Testis (tissue), 2 donors: ENCODE measurements at regions not wholly inside any gene's neighbourhood (a gene's known extent, or its start where the extent isn't known, plus 50 kb on each side); places are given as distances from the start of the nearest gene placed in this dataset.

Source experiments
- DNase-seq: peaks from one replicate; pipeline ENCODE4 v3.0.0-alpha.2; 2019
- H3K27ac ChIP-seq, 2 donors: fragments of 200-600 bp; sonication (generic); one replicate each; pipeline ENCODE4 v1.5.1; 2019
- H3K27me3 ChIP-seq: fragments of 200-600 bp; sonication (generic); one replicate; pipeline ENCODE4 v1.5.1; 2019
- H3K36me3 ChIP-seq: fragments of 200-600 bp; sonication (generic); one replicate; pipeline ENCODE4 v1.5.1; 2017; ENCODE audit warnings: low read depth; ENCODE audit errors: missing control alignments
- H3K4me1 ChIP-seq: fragments of 200-600 bp; sonication (generic); one replicate; pipeline ENCODE4 v1.5.1; 2019
- H3K4me3 ChIP-seq, 2 donors: fragments of 200-600 bp; sonication (generic); one replicate each; pipeline ENCODE4 v1.5.1; 2017 to 2019
- H3K9me3 ChIP-seq: fragments of 200-600 bp; sonication (generic); one replicate; pipeline ENCODE4 v1.5.1; 2017
- CTCF ChIP-seq, 3 experiments: fragments of 450-650 bp in 2 of 3; fragments of 200-600 bp in 1 of 3; sonication (generic) in 1 of 3; IDR thresholded peaks; one replicate each; pipeline ENCODE4 v1.5.1; 2016 to 2019; ENCODE audit warnings: antibody characterized with exemption in 3 of 3, mild to moderate bottlenecking in 2 of 3, moderate library complexity in 1 of 3
- POLR2A ChIP-seq: fragments of 450-650 bp; IDR thresholded peaks from one replicate; pipeline ENCODE4 v1.6.1; 2017; ENCODE audit warnings: antibody characterized with exemption, mild to moderate bottlenecking, moderate library complexity
- WGBS, 2 donors: methylation state at CpG; one replicate each; pipeline ENCODE4 v1.1.5; 2018; 5-methylcytosine and 5-hydroxymethylcytosine counted together
- intact Hi-C: fragments of 100-400 bp; cut with DNase I; formaldehyde crosslinking; loops from one replicate; pipeline ENCODE4 v1.15.1; 2023; ENCODE audit warnings: low total_unique reads

DNA sequence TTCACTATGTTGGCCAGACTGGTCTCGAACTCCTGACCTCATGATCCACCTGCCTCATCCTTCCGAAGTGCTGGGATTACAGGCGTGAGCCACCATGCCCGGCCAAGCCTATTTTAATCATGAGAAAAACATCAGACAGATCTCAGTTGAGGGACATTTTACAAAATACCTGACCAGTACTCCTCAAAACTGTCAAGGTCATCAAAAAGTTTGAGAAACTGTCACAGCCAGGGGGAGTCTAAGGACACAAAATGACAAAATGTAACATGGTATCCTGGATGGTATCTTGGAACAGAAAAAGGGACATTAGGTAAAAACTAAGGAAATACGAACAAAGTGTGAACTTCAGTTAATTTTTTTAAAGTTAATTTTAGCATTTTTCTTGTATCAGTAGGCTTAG lies 219.8 kb upstream of the PPP1R3A start:
- no peak overlapping the region for H3K4me3 ChIP-seq
- 87% methylated on average over 5 of the region's 5 CpGs for WGBS, 2 donors
- no peaks in the 10 kb centered on the region for H3K4me1 ChIP-seq
- intact Hi-C loops, result no loop called here
- H3K9me3 ChIP-seq, result no peaks in the 10 kb centered on the region
- TF ChIP-seq POLR2A (no peak), CTCF (IDR thresholded peaks at IDR 0.05) (no peak)
- H3K36me3 ChIP-seq, result no peaks in the 10 kb centered on the region
- H3K27ac ChIP-seq, result no peak overlapping the region
- H3K27me3 ChIP-seq, result no peaks in the 10 kb centered on the region
- no peak for DNase-seq

DNA sequence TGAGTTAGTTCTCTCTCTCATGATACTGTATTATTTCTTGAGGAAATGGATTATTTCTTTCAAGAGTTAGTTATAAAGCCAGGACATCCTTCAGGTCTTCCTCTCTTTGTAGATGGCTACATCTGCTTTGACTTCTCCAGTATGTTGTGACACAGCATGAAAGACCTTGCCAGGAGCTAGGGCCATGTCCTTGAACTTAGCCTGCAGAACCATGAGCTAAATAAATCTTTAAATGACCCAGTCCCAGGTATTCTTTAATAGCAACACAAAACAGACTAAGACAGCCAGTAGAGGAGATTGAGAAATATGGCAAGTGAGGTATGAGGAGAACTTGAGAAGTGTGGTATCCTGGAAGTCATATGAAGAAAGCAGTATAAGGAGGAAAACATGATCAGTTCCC lies 214.9 kb upstream of the PPP1R3A start:
- Histone ChIP-seq H3K9me3 (no peaks in the 10 kb centered on the region), H3K27ac (no peak overlapping the region), H3K4me3 (no peak overlapping the region), H3K36me3 (no peaks in the 10 kb centered on the region), H3K4me1 (no peaks in the 10 kb centered on the region), H3K27me3 (no peaks in the 10 kb centered on the region)
- TF ChIP-seq POLR2A (no peak), CTCF (IDR thresholded peaks at IDR 0.05) (no peak)
- intact Hi-C loops, result no loop called here
- DNase-seq, result no peak

- 57 to 72% methylated on average over 3 of the region's 3 CpGs for WGBS, 2 donors
- Histone ChIP-seq H3K27ac (no peak overlapping the region), H3K36me3 (no peaks in the 10 kb centered on the region), H3K27me3 (no peaks in the 10 kb centered on the region), H3K4me3 (no peak overlapping the region), H3K4me1 (no peaks in the 10 kb centered on the region), H3K9me3 (no peaks in the 10 kb centered on the region)
- TF ChIP-seq CTCF (IDR thresholded peaks at IDR 0.05) (no peak), POLR2A (no peak)
- intact Hi-C loops, result no loop called here
- no peak for DNase-seq
Observed at GRCh38 chr7:114130866-114131265, 212.1 kb upstream of the PPP1R3A start.

GRCh38 chr7:114128880-114129279 lies 210.1 kb upstream of the PPP1R3A start:
- Histone ChIP-seq H3K27ac (no peak overlapping the region), H3K36me3 (no peaks in the 10 kb centered on the region), H3K4me1 (no peaks in the 10 kb centered on the region), H3K27me3 (no peaks in the 10 kb centered on the region), H3K9me3 (no peaks in the 10 kb centered on the region), H3K4me3 (no peak overlapping the region)
- TF ChIP-seq POLR2A, result no peak
- no peak for TF ChIP-seq CTCF (IDR thresholded peaks at IDR 0.05)
- WGBS, 2 donors, result 86 to 87% methylated on average over 1 of the region's 1 CpG
- no peak for DNase-seq
- intact Hi-C loops, result no loop called here

GRCh38 chr7:114126095-114126494 lies 207.3 kb upstream of the PPP1R3A start:
- Histone ChIP-seq H3K27me3 (no peaks in the 10 kb centered on the region), H3K9me3 (no peaks in the 10 kb centered on the region), H3K27ac (no peak overlapping the region), H3K36me3 (no peaks in the 10 kb centered on the region), H3K4me1 (no peaks in the 10 kb centered on the region), H3K4me3 (no peak overlapping the region)
- intact Hi-C loops, result no loop called here
- no peak for TF ChIP-seq CTCF (IDR thresholded peaks at IDR 0.05)
- no peak for TF ChIP-seq POLR2A
- no peak for DNase-seq
